GM19043 (cell line): ENCODE measurements at regions not wholly inside any gene's neighbourhood (a gene's known extent, or its start where the extent isn't known, plus 50 kb on each side); places are given as distances from the start of the nearest gene placed in this dataset.

Source experiments
- ATAC-seq: cut with Tn5 transposase; IDR thresholded peaks from one replicate; pipeline ENCODE4 v1.9.1; 2021; ENCODE audit warnings: low read depth; ENCODE audit not compliant: unreplicated experiment

- ATAC-seq: no peak
Observed at GRCh38 chr10:106473129-106473685, 691.3 kb downstream of the SORCS1 start.

GRCh38 chr10:106467506-106467905, 697.0 kb downstream of the SORCS1 start:
- ATAC-seq: no peak

- ATAC-seq: no peak
Observed at GRCh38 chr10:106457522-106457921, 707.0 kb downstream of the SORCS1 start.

GRCh38 chr10:106454233-106454632, 710.3 kb downstream of the SORCS1 start:
- ATAC-seq: no peak

GRCh38 chr10:106450966-106451365, 713.5 kb downstream of the SORCS1 start:
- ATAC-seq: no peak

- ATAC-seq: no peak
Observed at GRCh38 chr10:106446920-106447319, 717.6 kb downstream of the SORCS1 start.

- ATAC-seq: no peak
Observed at GRCh38 chr10:106442223-106442622, 722.3 kb downstream of the SORCS1 start.

GRCh38 chr10:106440767-106441166, 723.7 kb downstream of the SORCS1 start:
- no peak for ATAC-seq

- no peak for ATAC-seq
Observed at GRCh38 chr10:106440355-106440754, 724.2 kb downstream of the SORCS1 start.

- no peak for ATAC-seq
Observed at GRCh38 chr10:106439366-106439765, 725.1 kb downstream of the SORCS1 start.

GRCh38 chr10:106438386-106438785, 726.1 kb downstream of the SORCS1 start:
- no peak for ATAC-seq

- ATAC-seq: no peak
Observed at GRCh38 chr10:106436123-106436715, 728.3 kb downstream of the SORCS1 start.

GRCh38 chr10:106435081-106435480, 729.4 kb downstream of the SORCS1 start:
- ATAC-seq: no peak

GRCh38 chr10:106424981-106425380, 739.5 kb downstream of the SORCS1 start:
- no peak for ATAC-seq

GRCh38 chr10:106424054-106424453, 740.5 kb downstream of the SORCS1 start:
- no peak for ATAC-seq

- ATAC-seq: no peak
Observed at GRCh38 chr10:106410331-106410730, 754.2 kb downstream of the SORCS1 start.

GRCh38 chr10:106405141-106405540, 759.4 kb downstream of the SORCS1 start:
- no peak for ATAC-seq

GRCh38 chr10:106402458-106402857, 762.0 kb downstream of the SORCS1 start:
- no peak for ATAC-seq

- no peak for ATAC-seq
Observed at GRCh38 chr10:106401967-106402366, 762.5 kb downstream of the SORCS1 start.

GRCh38 chr10:106401161-106401560, 763.3 kb downstream of the SORCS1 start:
- ATAC-seq: no peak

- ATAC-seq: no peak
Observed at GRCh38 chr10:106399112-106399511, 765.4 kb downstream of the SORCS1 start.

- ATAC-seq: no peak
Observed at GRCh38 chr10:106396192-106396591, 768.3 kb downstream of the SORCS1 start.
